Transverse colon (tissue), 4 donors: ENCODE measurements at regions not wholly inside any gene's neighbourhood (a gene's known extent, or its start where the extent isn't known, plus 50 kb on each side); places are given as distances from the start of the nearest gene placed in this dataset.

ENCODE experiments used
- DNase-seq: peaks from one replicate; pipeline ENCODE4 v3.0.0-alpha.2; 2019
- H3K27ac ChIP-seq, 4 donors: fragments of 200-600 bp; sonication (generic); 2 replicates each; pipeline ENCODE4 v1.5.1; 2016 to 2018; ENCODE audit warnings: inconsistent platforms in 4 of 4
- H3K27me3 ChIP-seq: fragments of 200-600 bp; sonication (generic); 2 replicates; pipeline ENCODE4 v1.5.1; 2017; ENCODE audit warnings: inconsistent platforms
- H3K36me3 ChIP-seq, 4 donors: fragments of 200-600 bp; sonication (generic); 2 replicates each; pipeline ENCODE4 v1.5.1; 2017 to 2019; ENCODE audit warnings: inconsistent platforms in 4 of 4
- H3K4me1 ChIP-seq, 4 donors: fragments of 200-600 bp; sonication (generic); 2 replicates each; pipeline ENCODE4 v1.5.1; 2017 to 2020; ENCODE audit warnings: inconsistent platforms in 4 of 4
- H3K4me3 ChIP-seq, 4 donors: fragments of 200-600 bp; sonication (generic); 1 replicate in 1 of 4; 2 replicates in 3 of 4; pipeline versions ENCODE4 v1.5.1 to v1.6.1; 2017 to 2019; ENCODE audit warnings: inconsistent platforms in 4 of 4
- H3K9me3 ChIP-seq, 2 donors: fragments of 200-600 bp; sonication (generic); 2 replicates each; pipeline ENCODE4 v1.5.1; 2017 to 2019; ENCODE audit warnings: inconsistent platforms in 2 of 2
- EP300 ChIP-seq: sonication (generic); formaldehyde crosslinking; IDR thresholded peaks from one replicate; pipeline ENCODE4 v1.6.1; 2017; ENCODE audit warnings: antibody characterized with exemption, low read depth
- POLR2A ChIP-seq: fragments of 450-650 bp; IDR thresholded peaks from one replicate; pipeline ENCODE4 v1.6.1; 2016; ENCODE audit warnings: antibody characterized with exemption, mild to moderate bottlenecking, moderate library complexity
- POLR2AphosphoS5 ChIP-seq, 3 donors: sonication (generic); formaldehyde crosslinking; IDR thresholded peaks; one replicate each; pipeline ENCODE4 v1.6.1; 2016; ENCODE audit warnings: antibody characterized with exemption in 3 of 3
- WGBS, 2 donors: methylation state at CpG; one replicate each; pipeline ENCODE4 v1.1.5; 2018; ENCODE audit warnings: low coverage in 1 of 2; 5-methylcytosine and 5-hydroxymethylcytosine counted together
- in situ Hi-C, 4 donors: fragments of 200-750 bp; cut with MboI; loops; one replicate each; pipeline versions ENCODE4 v1.15.0 to v1.15.1; 2017; ENCODE audit warnings: low sequenced_read_pairs in 3 of 4, low pct_ligation_motif_present in 1 of 4, low pct_unique_long_range_greater_than_20kb in 1 of 4
- intact Hi-C: fragments of 100-400 bp; cut with DNase I; formaldehyde crosslinking; loops from one replicate; pipeline ENCODE4 v1.15.1; 2023; ENCODE audit warnings: low total_unique reads
- TF ChIP-seq, protein P1 (sequence below), 5 experiments: fragments of 200-600 bp in 3 of 5; fragments of 450-650 bp in 2 of 5; sonication (generic) in 3 of 5; IDR thresholded peaks; 1 replicate in 2 of 5; 2 replicates in 3 of 5; pipeline ENCODE4 v1.5.1; 2016 to 2017; ENCODE audit warnings: antibody characterized with exemption in 5 of 5, inconsistent platforms in 3 of 5, mild to moderate bottlenecking in 2 of 5, moderate library complexity in 1 of 5

DNA sequence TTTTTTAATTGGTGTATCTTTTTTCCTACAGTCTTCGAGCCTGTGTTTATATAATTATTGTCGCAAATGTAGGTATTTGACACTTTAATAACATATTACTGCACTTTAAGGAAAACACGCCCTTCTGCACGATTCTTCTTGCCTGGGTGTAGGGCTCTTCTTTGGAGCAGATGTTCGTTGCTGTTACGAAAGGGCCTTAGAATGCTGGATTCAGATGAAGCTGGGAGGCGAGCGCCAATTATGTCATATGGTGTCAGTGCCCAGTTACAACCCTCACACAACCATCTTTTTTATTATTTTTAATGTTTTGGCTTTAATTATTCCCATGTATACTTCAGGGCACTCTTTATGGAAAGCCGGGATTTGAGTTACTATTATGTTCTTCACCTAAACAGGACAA is 553.0 kb downstream of the EBF1 start:
- Histone ChIP-seq H3K27ac (no peak overlapping the region), H3K9me3 (no peaks in the 10 kb centered on the region), H3K27me3 (no peaks in the 10 kb centered on the region), H3K4me1 (no peaks in the 10 kb centered on the region), H3K36me3 (no peaks in the 10 kb centered on the region), H3K4me3 (no peak overlapping the region)
- intact Hi-C loops, result no loop called here
- WGBS, 2 donors, result 78 to 81% methylated on average over 9 of the region's 9 CpGs
- in situ Hi-C loops, result no loop called here
- TF ChIP-seq POLR2A (no peak), EP300 (no peak), POLR2AphosphoS5 (IDR thresholded peaks at IDR 0.05) (no peak)
- TF ChIP-seq, protein P1, sequence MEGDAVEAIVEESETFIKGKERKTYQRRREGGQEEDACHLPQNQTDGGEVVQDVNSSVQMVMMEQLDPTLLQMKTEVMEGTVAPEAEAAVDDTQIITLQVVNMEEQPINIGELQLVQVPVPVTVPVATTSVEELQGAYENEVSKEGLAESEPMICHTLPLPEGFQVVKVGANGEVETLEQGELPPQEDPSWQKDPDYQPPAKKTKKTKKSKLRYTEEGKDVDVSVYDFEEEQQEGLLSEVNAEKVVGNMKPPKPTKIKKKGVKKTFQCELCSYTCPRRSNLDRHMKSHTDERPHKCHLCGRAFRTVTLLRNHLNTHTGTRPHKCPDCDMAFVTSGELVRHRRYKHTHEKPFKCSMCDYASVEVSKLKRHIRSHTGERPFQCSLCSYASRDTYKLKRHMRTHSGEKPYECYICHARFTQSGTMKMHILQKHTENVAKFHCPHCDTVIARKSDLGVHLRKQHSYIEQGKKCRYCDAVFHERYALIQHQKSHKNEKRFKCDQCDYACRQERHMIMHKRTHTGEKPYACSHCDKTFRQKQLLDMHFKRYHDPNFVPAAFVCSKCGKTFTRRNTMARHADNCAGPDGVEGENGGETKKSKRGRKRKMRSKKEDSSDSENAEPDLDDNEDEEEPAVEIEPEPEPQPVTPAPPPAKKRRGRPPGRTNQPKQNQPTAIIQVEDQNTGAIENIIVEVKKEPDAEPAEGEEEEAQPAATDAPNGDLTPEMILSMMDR (IDR thresholded peaks at IDR 0.05), result no peak
- no peak for DNase-seq

DNA sequence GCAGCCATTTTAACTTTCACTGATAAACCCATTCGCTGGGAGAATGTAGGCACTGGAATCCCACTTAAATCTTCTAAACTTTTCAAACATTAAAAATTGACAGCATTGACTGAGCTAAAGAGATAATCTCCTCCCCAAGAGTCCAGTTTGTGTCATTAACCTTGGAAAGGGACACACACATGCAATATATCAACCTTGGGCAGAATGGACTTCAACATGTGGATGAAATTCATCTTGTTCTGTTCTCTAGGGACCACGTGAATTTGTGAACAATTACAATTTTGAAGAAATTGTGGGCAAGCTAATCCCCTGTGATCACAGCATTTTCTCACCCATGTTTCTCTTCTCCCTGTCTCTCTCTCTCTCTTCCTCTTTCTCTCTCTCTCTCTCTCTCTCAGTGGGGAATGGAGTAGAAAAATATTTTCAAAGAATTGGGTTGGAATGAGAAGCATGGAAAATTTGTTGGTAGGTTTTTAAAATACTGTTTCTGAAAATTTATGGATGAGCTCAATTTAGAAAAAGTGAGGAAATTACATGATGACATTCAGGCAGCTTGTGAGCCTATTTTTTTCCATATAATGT is 553.7 kb downstream of the EBF1 start:
- no peaks in the 10 kb centered on the region for H3K4me1 ChIP-seq
- H3K27ac ChIP-seq, result no peak overlapping the region
- no peaks in the 10 kb centered on the region for H3K27me3 ChIP-seq
- no peak for DNase-seq
- WGBS, 2 donors, result 73 to 80% methylated on average over 1 to 2 of the region's 2 CpGs
- H3K36me3 ChIP-seq, result no peaks in the 10 kb centered on the region
- H3K4me3 ChIP-seq, result no peak overlapping the region
- no peak for TF ChIP-seq POLR2AphosphoS5 (IDR thresholded peaks at IDR 0.05)
- TF ChIP-seq, protein P1 (IDR thresholded peaks at IDR 0.05), result no peak
- TF ChIP-seq POLR2A, result no peak
- intact Hi-C loops (no loop called here), in situ Hi-C loops (no loop called here)
- H3K9me3 ChIP-seq, result no peaks in the 10 kb centered on the region

DNA sequence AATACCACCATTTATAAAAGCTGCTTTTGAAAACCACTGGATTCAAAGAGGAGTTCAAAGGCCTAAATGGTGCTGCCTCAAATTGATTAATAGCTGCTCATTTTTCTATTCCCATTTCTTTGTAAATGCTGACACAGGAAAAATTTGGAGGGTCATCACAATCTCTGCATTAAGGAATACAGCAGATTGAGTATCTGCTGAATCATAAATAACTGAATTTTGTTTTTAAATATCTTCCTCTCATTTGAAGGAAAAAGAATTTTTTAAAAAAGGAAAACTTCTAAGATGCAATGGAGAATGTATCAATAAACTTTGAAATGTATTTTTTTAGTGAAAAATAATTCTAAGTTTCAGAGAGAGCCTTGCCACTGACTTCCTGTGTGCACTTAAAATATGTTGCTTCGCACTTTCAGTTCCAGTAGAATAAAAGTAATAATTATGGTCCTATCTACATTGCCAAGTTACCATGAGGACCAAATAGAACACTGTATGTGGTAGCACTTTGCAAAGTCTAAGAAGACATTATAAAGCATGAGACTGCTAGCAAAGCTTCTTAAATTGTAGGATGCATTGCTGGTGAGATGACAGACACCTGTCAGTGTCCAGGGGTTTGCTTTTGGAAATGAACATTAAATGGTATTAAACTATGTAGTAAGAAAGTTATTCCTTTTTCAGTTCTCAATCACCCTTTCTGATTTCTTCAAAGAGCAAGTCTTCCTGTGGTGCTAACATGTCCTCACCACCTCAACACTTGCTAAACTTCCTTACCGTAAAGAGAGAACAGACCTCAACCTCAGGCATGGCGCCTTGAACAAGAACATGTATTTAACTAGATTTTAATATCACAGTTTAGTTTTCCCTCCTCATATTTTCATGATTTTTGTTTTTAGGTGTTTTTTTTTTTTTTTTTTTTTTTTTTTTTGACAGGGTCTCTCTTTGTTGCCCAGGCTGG is 555.1 kb downstream of the EBF1 start:
- intact Hi-C loops, result no loop called here
- in situ Hi-C loops, result no loop called here
- no peaks in the 10 kb centered on the region for H3K4me1 ChIP-seq
- H3K4me3 ChIP-seq, result no peak overlapping the region
- TF ChIP-seq, protein P1 (IDR thresholded peaks at IDR 0.05), result no peak
- TF ChIP-seq POLR2AphosphoS5 (IDR thresholded peaks at IDR 0.05), result no peak
- TF ChIP-seq EP300, result no peak
- TF ChIP-seq POLR2A, result no peak
- no peaks in the 10 kb centered on the region for H3K27me3 ChIP-seq
- DNase-seq, result no peak
- WGBS, 2 donors, result 94 to 97% methylated on average over 3 of the region's 3 CpGs
- no peaks in the 10 kb centered on the region for H3K9me3 ChIP-seq
- no peaks in the 10 kb centered on the region for H3K36me3 ChIP-seq
- H3K27ac ChIP-seq, result no peak overlapping the region

DNA sequence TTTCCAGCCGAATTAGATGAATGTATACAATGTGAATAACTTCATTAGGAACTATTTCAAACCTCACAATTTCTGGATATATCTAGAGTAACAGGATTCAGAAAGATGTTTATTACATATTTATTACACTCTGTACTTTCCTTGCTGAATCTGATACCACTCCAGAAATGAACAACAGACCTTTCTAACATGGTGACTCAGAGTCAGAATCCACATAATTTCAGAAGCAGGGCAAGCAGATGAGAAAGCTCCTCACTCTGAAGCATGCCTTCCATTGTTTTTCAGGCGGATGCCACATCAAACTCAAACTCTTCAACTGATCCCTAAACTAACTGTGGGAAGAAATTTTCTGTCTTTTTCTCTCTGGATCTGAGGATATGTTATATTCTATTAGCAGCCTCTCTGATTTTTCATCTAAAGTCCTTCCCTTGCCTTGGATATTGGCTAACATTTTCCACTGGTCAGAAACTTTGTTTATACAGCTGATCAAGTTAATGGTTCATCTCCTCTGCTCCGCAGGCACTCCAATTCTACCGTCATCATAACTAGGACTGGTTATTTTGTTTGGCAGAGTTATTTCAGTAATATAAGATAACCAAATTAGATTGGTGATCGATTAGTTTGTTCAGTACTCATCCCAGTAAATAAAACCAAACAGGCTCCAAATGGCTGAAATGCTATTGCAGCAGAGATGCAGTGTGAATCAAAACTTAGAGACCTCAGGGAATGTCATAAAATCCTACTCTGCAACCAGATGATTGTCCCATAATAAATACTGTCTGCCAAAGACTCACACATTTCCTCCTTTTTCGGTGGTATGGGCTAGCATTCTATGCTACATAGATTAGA is 556.0 kb downstream of the EBF1 start:
- WGBS, 2 donors, result 36 to 55% methylated on average over 5 to 6 of the region's 6 CpGs
- Histone ChIP-seq H3K9me3 (no peaks in the 10 kb centered on the region), H3K4me3 (no peak overlapping the region), H3K4me1 (no peaks in the 10 kb centered on the region), H3K27me3 (no peaks in the 10 kb centered on the region), H3K36me3 (no peaks in the 10 kb centered on the region), H3K27ac (no peak overlapping the region)
- TF ChIP-seq EP300 (no peak), POLR2AphosphoS5 (IDR thresholded peaks at IDR 0.05) (no peak), POLR2A (no peak)
- TF ChIP-seq, protein P1 (IDR thresholded peaks at IDR 0.05), result no peak
- intact Hi-C loops, result no loop called here
- DNase-seq, result no peak
- in situ Hi-C loops, result no loop called here
